HEK293 (cell line): ENCODE measurements at regions not wholly inside any gene's neighbourhood (a gene's known extent, or its start where the extent isn't known, plus 50 kb on each side); places are given as distances from the start of the nearest gene placed in this dataset.
"Not testable (repeated sequence)": the region's sequence is repeated elsewhere in the genome, so short reads cannot be mapped to it uniquely, and the experiment has no call there.

ENCODE experiments used
- CTCF ChIA-PET: fragments of 350-600 bp; formaldehyde crosslinking; extraction: SDS; loops from one replicate; lab custom pipeline; 2021; ENCODE audit warnings: antibody characterized with exemption; lab: Yijun Ruan, JAX
- POLR2A ChIA-PET: fragments of 300-600 bp; formaldehyde crosslinking; extraction: SDS; loops from one replicate; lab custom pipeline; 2020; ENCODE audit warnings: antibody characterized with exemption, inconsistent platforms; lab: Yijun Ruan, JAX
- H3K27ac ChIP-seq: fragments of 200-500 bp; sonication (Bioruptor generic); 2 replicates; pipeline ENCODE4 v1.5.1; 2014; ENCODE audit warnings: low read depth, low read length, control low read depth, inconsistent platforms; ENCODE audit errors: extremely low read depth
- H3K36me3 ChIP-seq, 2 experiments: fragments of 200-500 bp in 1 of 2; sonication (Bioruptor generic) in 1 of 2; 1 replicate in 1 of 2; 2 replicates in 1 of 2; pipeline ENCODE4 v1.5.1; 2014 to 2017; ENCODE audit warnings: inconsistent platforms in 2 of 2, low read length in 2 of 2; ENCODE audit not compliant: control insufficient read depth in 2 of 2, insufficient read depth in 1 of 2
- H3K4me1 ChIP-seq: fragments of 200-500 bp; sonication (Bioruptor generic); 2 replicates; pipeline ENCODE4 v1.5.1; 2014; ENCODE audit warnings: mild to moderate bottlenecking, low read length, inconsistent platforms; ENCODE audit not compliant: control insufficient read depth, insufficient read depth
- H3K4me3 ChIP-seq: 2 replicates; pipeline ENCODE4 v1.5.1; 2011; ENCODE audit warnings: low read depth, mild to moderate bottlenecking, control low read depth, low read length, moderate library complexity
- H3K9me3 ChIP-seq: fragments of 200-500 bp; sonication (Bioruptor generic); 2 replicates; pipeline ENCODE4 v1.5.1; 2014; ENCODE audit warnings: low read depth, low read length, inconsistent platforms; ENCODE audit not compliant: control insufficient read depth, insufficient read depth
- EGR2 ChIP-seq: fragments of 450-650 bp; formaldehyde crosslinking; IDR thresholded peaks from 2 replicates; pipeline ENCODE4 v1.5.1; 2016; ENCODE audit warnings: low read depth, missing biosample characterization, missing genetic modification characterization
- ZFHX2 ChIP-seq: fragments of 450-650 bp; formaldehyde crosslinking; conservative IDR thresholded peaks from 2 replicates; pipeline ENCODE4 v1.5.1; 2016; ENCODE audit warnings: missing biosample characterization, missing genetic modification characterization

- H3K27ac ChIP-seq, CTCF ChIA-PET, POLR2A ChIA-PET, H3K4me3 ChIP-seq, H3K36me3 ChIP-seq, H3K4me1 ChIP-seq, H3K9me3 ChIP-seq: not testable (repeated sequence)
Measured at GRCh38 chr4:49519150-49520035, 533.3 kb downstream of the CWH43 start.

GRCh38 chr4:49523816-49524765 lies 538.0 kb downstream of the CWH43 start:
- H3K27ac ChIP-seq, H3K4me1 ChIP-seq, H3K9me3 ChIP-seq, POLR2A ChIA-PET, H3K36me3 ChIP-seq, CTCF ChIA-PET, H3K4me3 ChIP-seq: not testable (repeated sequence)

- H3K36me3 ChIP-seq, POLR2A ChIA-PET, H3K4me1 ChIP-seq, H3K4me3 ChIP-seq, H3K27ac ChIP-seq, H3K9me3 ChIP-seq, CTCF ChIA-PET: not testable (repeated sequence)
Measured at GRCh38 chr4:49558916-49559676, 573.0 kb downstream of the CWH43 start.

- H3K9me3 ChIP-seq, H3K27ac ChIP-seq, H3K36me3 ChIP-seq, H3K4me1 ChIP-seq, H3K4me3 ChIP-seq, CTCF ChIA-PET, POLR2A ChIA-PET: not testable (repeated sequence)
Measured at GRCh38 chr4:49560131-49560816, 574.2 kb downstream of the CWH43 start.

- H3K4me1 ChIP-seq, H3K9me3 ChIP-seq, H3K36me3 ChIP-seq, H3K4me3 ChIP-seq, H3K27ac ChIP-seq, CTCF ChIA-PET, POLR2A ChIA-PET: not testable (repeated sequence)
Measured at GRCh38 chr4:49560883-49561282, 574.8 kb downstream of the CWH43 start.

GRCh38 chr4:49570248-49570647 lies 584.2 kb downstream of the CWH43 start:
- H3K36me3 ChIP-seq, H3K9me3 ChIP-seq, H3K27ac ChIP-seq, H3K4me1 ChIP-seq, H3K4me3 ChIP-seq, POLR2A ChIA-PET, CTCF ChIA-PET: not testable (repeated sequence)

GRCh38 chr4:49573666-49574215 lies 587.7 kb downstream of the CWH43 start:
- POLR2A ChIA-PET, H3K27ac ChIP-seq, H3K4me1 ChIP-seq, H3K4me3 ChIP-seq, CTCF ChIA-PET, H3K36me3 ChIP-seq, H3K9me3 ChIP-seq: not testable (repeated sequence)
- TF ChIP-seq ZFHX2 (tag by site-specific recombination) (peak; percentile 78), EGR2 (tag by site-specific recombination) (peak; percentile 94)
